A673 (cell line): ENCODE measurements at regions not wholly inside any gene's neighbourhood (a gene's known extent, or its start where the extent isn't known, plus 50 kb on each side); places are given as distances from the start of the nearest gene placed in this dataset.

Experiments used
- BruUV-seq: library from RNA; stranded (reverse); fragments of 400-500 nt; replicated peaks from 2 replicates; lab custom pipeline; 2021; lab: Mats Ljungman, UMichigan
- CTCF ChIA-PET: fragments of 300-600 bp; sonication (Branson Sonifier 250); formaldehyde crosslinking; loops from one replicate; lab custom pipeline; 2022; ENCODE audit warnings: antibody characterized with exemption; lab: Charles Lee
- POLR2A ChIA-PET: fragments of 300-600 bp; sonication (Branson Sonifier 250); formaldehyde crosslinking; loops from one replicate; lab custom pipeline; 2022; ENCODE audit warnings: antibody characterized with exemption; ENCODE audit not compliant: low non-redundant PET; lab: Charles Lee
- DNase-seq: peaks from one replicate; pipeline ENCODE4 v3.0.0-alpha.2; 2015; ENCODE audit warnings: low spot score
- H3K27ac ChIP-seq: fragments of 200-600 bp; sonication (generic); 2 replicates; pipeline ENCODE4 v1.5.1; 2016; ENCODE audit warnings: mixed run types, low read depth, mild to moderate bottlenecking, mixed read lengths, antibody characterized with exemption, low read length; ENCODE audit not compliant: poor library complexity, severe bottlenecking
- H3K27me3 ChIP-seq: fragments of 200-600 bp; sonication (generic); replicated peaks from 2 replicates; pipeline ENCODE4 v1.6.1; 2017; ENCODE audit warnings: mixed run types, low read depth, mild to moderate bottlenecking, mixed read lengths, antibody characterized with exemption, low read length; ENCODE audit not compliant: insufficient read depth, poor library complexity
- H3K36me3 ChIP-seq: fragments of 200-600 bp; sonication (generic); 2 replicates; pipeline ENCODE4 v1.6.1; 2016; ENCODE audit warnings: mixed run types, mild to moderate bottlenecking, mixed read lengths, antibody characterized with exemption, low read length; ENCODE audit not compliant: insufficient read depth, poor library complexity, severe bottlenecking
- H3K4me1 ChIP-seq: fragments of 200-600 bp; sonication (generic); 2 replicates; pipeline ENCODE4 v1.6.1; 2017; ENCODE audit warnings: mixed run types, mild to moderate bottlenecking, mixed read lengths, antibody characterized with exemption, low read length; ENCODE audit not compliant: insufficient read depth, poor library complexity, severe bottlenecking
- H3K4me3 ChIP-seq: fragments of 200-600 bp; sonication (generic); 2 replicates; pipeline ENCODE4 v1.5.1; 2016; ENCODE audit warnings: low read depth, mixed run types, mild to moderate bottlenecking, mixed read lengths, low read length; ENCODE audit not compliant: poor library complexity, severe bottlenecking
- H3K9me3 ChIP-seq: fragments of 200-600 bp; sonication (generic); 2 replicates; pipeline ENCODE4 v1.6.1; 2016; ENCODE audit warnings: mixed run types, low read depth, mild to moderate bottlenecking, mixed read lengths, antibody characterized with exemption, low read length; ENCODE audit not compliant: poor library complexity, severe bottlenecking
- EZH2 ChIP-seq: fragments of 200-600 bp; sonication (generic); IDR thresholded peaks from 2 replicates; pipeline ENCODE4 v1.6.1; 2017; ENCODE audit warnings: borderline replicate concordance, low read depth, mild to moderate bottlenecking, mixed read lengths, antibody characterized with exemption, low read length; ENCODE audit not compliant: poor library complexity, severe bottlenecking
- intact Hi-C: fragments of 100-400 bp; cut with micrococcal nuclease; formaldehyde crosslinking; loops from one replicate; pipeline ENCODE4 v1.10.0; 2022; ENCODE audit not compliant: unreplicated experiment
- TF ChIP-seq, protein P1 (sequence below): fragments of 300-800, 200-600 bp; sonication (generic); conservative IDR thresholded peaks from 2 replicates; pipeline ENCODE4 v1.5.1; 2017; ENCODE audit warnings: low read depth, mild to moderate bottlenecking, antibody characterized with exemption, low read length, moderate library complexity, mixed read lengths

DNA sequence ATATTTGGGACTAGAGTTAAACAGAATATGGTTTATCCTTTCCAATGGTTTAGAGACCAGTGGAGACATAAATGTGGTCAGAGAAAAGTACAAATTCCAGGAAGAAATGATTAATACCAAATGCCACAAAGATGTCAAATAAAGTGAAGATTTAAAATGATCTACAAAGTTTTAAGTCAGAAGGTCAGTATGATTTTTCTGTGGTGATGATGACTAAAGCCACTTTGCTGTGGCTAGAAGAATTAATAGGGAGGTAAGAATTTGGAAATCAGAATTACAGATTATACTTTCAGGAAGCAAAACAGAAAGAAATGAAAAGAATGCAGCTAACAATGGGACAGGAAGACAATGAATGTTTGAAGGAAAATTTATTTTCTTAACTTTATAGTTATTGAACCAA lies 91.5 kb upstream of the CDH7 start:
- no peaks in the 10 kb centered on the region for H3K9me3 ChIP-seq
- H3K27me3 ChIP-seq: no peaks in the 10 kb centered on the region
- no peak overlapping the region for H3K27ac ChIP-seq
- no TSS peak for BruUV-seq
- POLR2A ChIA-PET: no interaction called here
- TF ChIP-seq EZH2: no peak
- TF ChIP-seq, protein P1, sequence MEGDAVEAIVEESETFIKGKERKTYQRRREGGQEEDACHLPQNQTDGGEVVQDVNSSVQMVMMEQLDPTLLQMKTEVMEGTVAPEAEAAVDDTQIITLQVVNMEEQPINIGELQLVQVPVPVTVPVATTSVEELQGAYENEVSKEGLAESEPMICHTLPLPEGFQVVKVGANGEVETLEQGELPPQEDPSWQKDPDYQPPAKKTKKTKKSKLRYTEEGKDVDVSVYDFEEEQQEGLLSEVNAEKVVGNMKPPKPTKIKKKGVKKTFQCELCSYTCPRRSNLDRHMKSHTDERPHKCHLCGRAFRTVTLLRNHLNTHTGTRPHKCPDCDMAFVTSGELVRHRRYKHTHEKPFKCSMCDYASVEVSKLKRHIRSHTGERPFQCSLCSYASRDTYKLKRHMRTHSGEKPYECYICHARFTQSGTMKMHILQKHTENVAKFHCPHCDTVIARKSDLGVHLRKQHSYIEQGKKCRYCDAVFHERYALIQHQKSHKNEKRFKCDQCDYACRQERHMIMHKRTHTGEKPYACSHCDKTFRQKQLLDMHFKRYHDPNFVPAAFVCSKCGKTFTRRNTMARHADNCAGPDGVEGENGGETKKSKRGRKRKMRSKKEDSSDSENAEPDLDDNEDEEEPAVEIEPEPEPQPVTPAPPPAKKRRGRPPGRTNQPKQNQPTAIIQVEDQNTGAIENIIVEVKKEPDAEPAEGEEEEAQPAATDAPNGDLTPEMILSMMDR: no peak
- no peak for DNase-seq
- H3K4me1 ChIP-seq: no peaks in the 10 kb centered on the region
- intact Hi-C loops: no loop called here
- H3K36me3 ChIP-seq: no peaks in the 10 kb centered on the region
- CTCF ChIA-PET: no interaction called here
- H3K4me3 ChIP-seq: no peak overlapping the region

GRCh38 chr18:65651192-65651591 lies 99.6 kb upstream of the CDH7 start:
- Histone ChIP-seq H3K27me3 (no peaks in the 10 kb centered on the region), H3K36me3 (no peaks in the 10 kb centered on the region), H3K27ac (no peak overlapping the region), H3K4me3 (no peak overlapping the region), H3K4me1 (no peaks in the 10 kb centered on the region), H3K9me3 (peaks cover 7% of the 10 kb centered on the region)
- intact Hi-C loops: no loop called here
- ChIA-PET CTCF (no interaction called here), POLR2A (no interaction called here)
- DNase-seq: no peak
- TF ChIP-seq, protein P1: no peak
- no peak for TF ChIP-seq EZH2
- BruUV-seq: no TSS peak

DNA sequence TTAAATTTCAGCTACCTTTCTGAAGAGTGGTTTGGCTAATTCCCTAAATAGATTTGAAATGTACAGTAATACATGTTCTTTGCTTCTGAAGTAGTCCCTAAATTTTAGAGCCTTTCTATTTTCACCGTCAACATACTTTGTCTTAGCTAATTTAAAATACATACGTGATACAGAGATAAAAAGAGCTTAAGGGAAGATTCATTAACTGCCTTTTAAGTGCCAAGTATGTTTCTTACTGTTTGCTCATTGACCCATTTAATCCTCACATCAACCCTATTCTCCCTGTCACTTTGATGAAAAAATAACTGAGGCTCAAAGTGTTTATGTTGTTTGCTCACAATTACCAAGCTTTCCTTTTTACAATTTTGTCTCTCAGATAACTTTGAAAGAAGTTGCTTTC lies 118.6 kb upstream of the CDH7 start:
- DNase-seq: no peak
- intact Hi-C loops: no loop called here
- TF ChIP-seq, protein P1: no peak
- no peak for TF ChIP-seq EZH2
- Histone ChIP-seq H3K36me3 (no peaks in the 10 kb centered on the region), H3K4me3 (no peak overlapping the region), H3K9me3 (no peaks in the 10 kb centered on the region), H3K27ac (no peak overlapping the region), H3K27me3 (no peaks in the 10 kb centered on the region), H3K4me1 (no peaks in the 10 kb centered on the region)
- ChIA-PET CTCF (no interaction called here), POLR2A (no interaction called here)
- BruUV-seq: no TSS peak
